B cell (primary cell): ENCODE measurements at regions not wholly inside any gene's neighbourhood (a gene's known extent, or its start where the extent isn't known, plus 50 kb on each side); places are given as distances from the start of the nearest gene placed in this dataset.

Source experiments
- ATAC-seq: fragments of 200-7000 bp; cut with Tn5 transposase; one replicate; pipeline ENCODE4 v1.10.0; 2021; ENCODE audit warnings: low read depth, mild to moderate bottlenecking, moderate number of reproducible peaks, moderate library complexity
- CTCF ChIA-PET: fragments of 350-600 bp; sonication (Branson Sonifier 250); formaldehyde crosslinking; loops from one replicate; lab custom pipeline; 2021; ENCODE audit warnings: antibody characterized with exemption, inconsistent platforms; lab: Charles Lee
- POLR2A ChIA-PET: fragments of 350-600 bp; sonication (Branson Sonifier 250); formaldehyde crosslinking; loops from one replicate; lab custom pipeline; 2021; ENCODE audit warnings: antibody characterized with exemption; lab: Charles Lee
- DNase-seq: peaks from one replicate; pipeline ENCODE4 v3.0.0; 2013
- H2AFZ ChIP-seq: 2 replicates; pipeline ENCODE4 v1.6.1; 2012; ENCODE audit warnings: mild to moderate bottlenecking, low read depth, low read length; ENCODE audit not compliant: insufficient read depth, poor library complexity, severe bottlenecking
- H3K27ac ChIP-seq, 2 donors: 1 replicate in 1 of 2; 2 replicates in 1 of 2; pipeline ENCODE4 v1.5.1; 2012 to 2013; ENCODE audit warnings: low read length in 2 of 2, mild to moderate bottlenecking in 2 of 2, moderate library complexity in 1 of 2
- H3K27me3 ChIP-seq, 4 experiments: fragments of 200-600 bp in 1 of 4; sonication (generic) in 1 of 4; replicated peaks in 1 of 4; 1 replicate in 2 of 4; 2 replicates in 2 of 4; pipeline versions ENCODE4 v1.6.1 to v1.7.0; 2013 to 2016; ENCODE audit warnings: low read length in 3 of 4, mild to moderate bottlenecking in 2 of 4, mixed read lengths in 1 of 4, moderate library complexity in 1 of 4; ENCODE audit not compliant: insufficient read depth in 4 of 4, control insufficient read depth in 3 of 4; ENCODE audit errors: control extremely low read depth in 1 of 4
- H3K36me3 ChIP-seq, 2 experiments: replicated peaks in 1 of 2; 1 replicate in 1 of 2; 2 replicates in 1 of 2; pipeline versions ENCODE4 v1.6.1 to v1.7.1; 2013; ENCODE audit warnings: low read length in 1 of 2; ENCODE audit not compliant: insufficient read depth in 2 of 2, control insufficient read depth in 1 of 2; ENCODE audit errors: control extremely low read depth in 1 of 2, extremely low read depth in 1 of 2
- H3K4me1 ChIP-seq, 2 donors: fragments of 200-600 bp in 1 of 2; sonication (generic) in 1 of 2; 1 replicate in 1 of 2; 2 replicates in 1 of 2; pipeline versions ENCODE4 v1.5.1 to v1.6.1; 2013 to 2017; ENCODE audit warnings: low read length in 2 of 2; ENCODE audit not compliant: control insufficient read depth in 2 of 2, insufficient read depth in 2 of 2
- H3K4me2 ChIP-seq: replicated peaks from 2 replicates; pipeline ENCODE3; 2012; ENCODE audit warnings: mild to moderate bottlenecking, low read depth, low read length; ENCODE audit not compliant: poor library complexity, severe bottlenecking
- H3K4me3 ChIP-seq, 5 experiments: fragments of 200-600 bp in 1 of 5; sonication (generic) in 1 of 5; 1 replicate in 3 of 5; 2 replicates in 2 of 5; pipeline versions ENCODE4 v1.5.1 to v1.7.0; 2011 to 2016; ENCODE audit warnings: low read length in 4 of 5, mild to moderate bottlenecking in 4 of 5, low read depth in 2 of 5, control low read depth in 1 of 5, moderate library complexity in 1 of 5; ENCODE audit not compliant: insufficient read depth in 1 of 5; ENCODE audit errors: control extremely low read depth in 1 of 5, extremely low read depth in 1 of 5
- H3K79me2 ChIP-seq: fragments of 200-600 bp; sonication (generic); one replicate; pipeline ENCODE4 v1.6.0; 2016; ENCODE audit warnings: low read length; ENCODE audit not compliant: control insufficient read depth, insufficient read depth
- H3K9ac ChIP-seq: fragments of 200-600 bp; sonication (generic); 2 replicates; pipeline ENCODE4 v1.6.1; 2017; ENCODE audit warnings: mild to moderate bottlenecking, low read length, moderate library complexity
- H3K9me3 ChIP-seq, 3 donors: one replicate each; pipeline versions ENCODE4 v1.6.1 to v1.7.1; 2013; ENCODE audit warnings: low read length in 2 of 3; ENCODE audit not compliant: control insufficient read depth in 2 of 3, insufficient read depth in 1 of 3; ENCODE audit errors: control extremely low read depth in 1 of 3
- H4K20me1 ChIP-seq: 2 replicates; pipeline ENCODE4 v1.6.0; 2012; ENCODE audit warnings: mild to moderate bottlenecking, low read length; ENCODE audit not compliant: insufficient read depth, control insufficient read depth, poor library complexity, severe bottlenecking
- H3K27ac Mint-ChIP-seq: one replicate; pipeline ENCODE4 v1.8.0; 2021; ENCODE audit warnings: mixed read lengths
- H3K27me3 Mint-ChIP-seq: one replicate; pipeline ENCODE4 v1.8.0; 2021; ENCODE audit warnings: mixed read lengths
- H3K4me1 Mint-ChIP-seq: one replicate; pipeline ENCODE4 v1.8.0; 2021; ENCODE audit warnings: mixed read lengths
- H3K4me3 Mint-ChIP-seq: one replicate; pipeline ENCODE4 v1.8.0; 2021; ENCODE audit warnings: mixed read lengths
- H3K9me3 Mint-ChIP-seq: one replicate; pipeline ENCODE4 v1.8.0; 2022; ENCODE audit warnings: mixed read lengths; ENCODE audit not compliant: insufficient read depth
- EZH2 ChIP-seq: IDR thresholded peaks from 2 replicates; pipeline ENCODE4 v1.6.1; 2012; ENCODE audit warnings: borderline replicate concordance, low read depth, mild to moderate bottlenecking, moderate library complexity, low read length; ENCODE audit not compliant: insufficient read depth, poor library complexity, severe bottlenecking
- WGBS: methylation state at CpG from one replicate; pipeline ENCODE4 v1.1.5; 2013; ENCODE audit warnings: missing lambda C conversion rate; ENCODE audit not compliant: insufficient coverage; 5-methylcytosine and 5-hydroxymethylcytosine counted together
- intact Hi-C: fragments of 100-400 bp; cut with micrococcal nuclease; formaldehyde crosslinking; loops from one replicate; pipeline ENCODE4 v1.10.0; 2022
- TF ChIP-seq, protein P1 (sequence below): fragments of 200-600 bp; IDR thresholded peaks from one replicate; pipeline ENCODE4 v1.8.0; 2022; ENCODE audit warnings: antibody characterized with exemption, mild to moderate bottlenecking

DNA sequence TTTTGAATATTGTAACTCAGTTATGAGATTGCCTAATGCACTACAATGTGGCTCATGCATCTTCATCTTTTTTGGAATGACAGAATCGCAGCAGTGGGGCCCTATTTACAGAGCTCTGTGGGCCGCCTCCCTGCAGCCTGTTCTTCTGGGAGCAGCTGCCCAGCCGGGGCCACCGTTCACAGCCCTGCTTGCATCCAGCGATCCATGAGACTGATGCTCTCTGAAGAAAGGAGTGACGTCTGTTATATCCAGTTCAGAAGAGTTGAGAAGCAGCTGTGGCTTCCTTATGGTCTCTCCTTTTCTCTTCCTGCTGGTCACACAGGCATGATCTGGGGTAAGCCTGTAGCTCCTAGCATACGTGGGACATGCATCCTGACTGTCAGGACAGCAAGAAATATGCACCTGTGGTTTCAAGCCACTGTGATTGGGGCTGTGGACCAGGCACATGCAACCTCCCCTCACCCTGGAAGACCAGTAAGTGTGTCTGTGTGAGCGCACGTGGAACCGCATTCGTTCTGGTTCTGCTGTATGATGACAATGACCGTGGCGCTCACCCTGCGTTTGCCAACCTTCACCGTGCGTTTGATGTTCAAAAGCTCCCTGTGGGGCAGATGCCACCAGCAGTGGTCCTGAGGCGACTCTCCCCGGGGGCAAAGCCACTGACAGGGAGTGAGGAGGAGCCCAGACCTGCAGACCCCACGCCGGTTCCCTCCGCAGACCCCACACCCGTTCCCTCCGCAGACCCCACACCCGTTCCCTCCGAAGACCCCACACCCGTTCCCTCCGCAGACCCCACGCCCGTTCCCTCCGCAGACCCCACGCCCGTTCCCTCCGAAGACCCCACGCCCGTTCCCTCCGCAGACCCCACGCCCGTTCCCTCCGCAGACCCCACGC, 189.8 kb downstream of the TMEM18 start:
- 90% methylated on average over 23 of the region's 40 CpGs for WGBS
- H3K27ac Mint-ChIP-seq, result no peak overlapping the region
- H3K4me3 ChIP-seq, result no peak overlapping the region
- no peak overlapping the region for H2AFZ ChIP-seq
- H3K4me1 ChIP-seq, result no peaks in the 10 kb centered on the region
- POLR2A ChIA-PET, result no interaction called here
- no peaks in the 10 kb centered on the region for H3K79me2 ChIP-seq
- no peak overlapping the region for H3K4me2 ChIP-seq
- DNase-seq (no peak), ATAC-seq (no peak)
- H3K27me3 Mint-ChIP-seq, result no peaks in the 10 kb centered on the region
- TF ChIP-seq EZH2, result no peak
- H3K36me3 ChIP-seq, result no peaks in the 10 kb centered on the region
- no peak overlapping the region for H3K9ac ChIP-seq
- no peaks in the 10 kb centered on the region for H3K9me3 ChIP-seq
- H3K27ac ChIP-seq, result no peak overlapping the region
- H3K27me3 ChIP-seq, result no peaks in the 10 kb centered on the region
- H3K4me3 Mint-ChIP-seq, result no peak overlapping the region
- H4K20me1 ChIP-seq, result no peaks in the 10 kb centered on the region
- intact Hi-C loops, result no loop called here
- H3K9me3 Mint-ChIP-seq, result no peaks in the 10 kb centered on the region
- no peaks in the 10 kb centered on the region for H3K4me1 Mint-ChIP-seq
- CTCF ChIA-PET, result no interaction called here

DNA sequence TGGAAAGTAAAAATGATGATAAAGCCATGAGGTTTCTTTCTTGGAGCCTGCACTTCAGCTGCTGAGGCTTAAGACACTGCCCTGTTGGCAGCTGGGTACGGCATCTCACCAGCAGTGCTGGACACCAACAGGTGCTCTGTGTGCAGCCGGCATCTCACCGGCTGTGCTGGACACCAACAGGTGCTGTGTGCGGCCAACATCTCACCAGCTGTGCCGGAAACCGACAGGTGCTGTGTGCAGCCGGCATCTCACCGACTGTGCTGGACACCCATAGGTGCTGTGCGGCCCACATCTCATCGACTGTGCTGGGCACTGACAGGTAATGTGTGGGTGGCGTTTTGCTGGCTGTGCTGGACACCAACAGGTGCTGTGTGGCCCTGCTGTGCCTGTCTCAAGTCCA, 190.8 kb downstream of the TMEM18 start:
- Mint-ChIP-seq H3K4me3 (no peak overlapping the region), H3K27me3 (no peaks in the 10 kb centered on the region), H3K27ac (no peak overlapping the region), H3K9me3 (no peaks in the 10 kb centered on the region), H3K4me1 (no peaks in the 10 kb centered on the region)
- H3K36me3 ChIP-seq, result no peaks in the 10 kb centered on the region
- H3K4me3 ChIP-seq, result no peak overlapping the region
- no peaks in the 10 kb centered on the region for H3K27me3 ChIP-seq
- H3K9me3 ChIP-seq, result no peaks in the 10 kb centered on the region
- no peak overlapping the region for H3K4me2 ChIP-seq
- 94% methylated on average over 11 of the region's 11 CpGs for WGBS
- no peak overlapping the region for H3K9ac ChIP-seq
- H3K79me2 ChIP-seq, result no peaks in the 10 kb centered on the region
- ChIA-PET POLR2A (no interaction called here), CTCF (no interaction called here)
- no peak for ATAC-seq
- no peaks in the 10 kb centered on the region for H4K20me1 ChIP-seq
- H3K27ac ChIP-seq, result no peak overlapping the region
- TF ChIP-seq, protein P1, sequence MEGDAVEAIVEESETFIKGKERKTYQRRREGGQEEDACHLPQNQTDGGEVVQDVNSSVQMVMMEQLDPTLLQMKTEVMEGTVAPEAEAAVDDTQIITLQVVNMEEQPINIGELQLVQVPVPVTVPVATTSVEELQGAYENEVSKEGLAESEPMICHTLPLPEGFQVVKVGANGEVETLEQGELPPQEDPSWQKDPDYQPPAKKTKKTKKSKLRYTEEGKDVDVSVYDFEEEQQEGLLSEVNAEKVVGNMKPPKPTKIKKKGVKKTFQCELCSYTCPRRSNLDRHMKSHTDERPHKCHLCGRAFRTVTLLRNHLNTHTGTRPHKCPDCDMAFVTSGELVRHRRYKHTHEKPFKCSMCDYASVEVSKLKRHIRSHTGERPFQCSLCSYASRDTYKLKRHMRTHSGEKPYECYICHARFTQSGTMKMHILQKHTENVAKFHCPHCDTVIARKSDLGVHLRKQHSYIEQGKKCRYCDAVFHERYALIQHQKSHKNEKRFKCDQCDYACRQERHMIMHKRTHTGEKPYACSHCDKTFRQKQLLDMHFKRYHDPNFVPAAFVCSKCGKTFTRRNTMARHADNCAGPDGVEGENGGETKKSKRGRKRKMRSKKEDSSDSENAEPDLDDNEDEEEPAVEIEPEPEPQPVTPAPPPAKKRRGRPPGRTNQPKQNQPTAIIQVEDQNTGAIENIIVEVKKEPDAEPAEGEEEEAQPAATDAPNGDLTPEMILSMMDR, result no peak
- TF ChIP-seq EZH2, result no peak
- intact Hi-C loops, result no loop called here
- no peak for DNase-seq
- H2AFZ ChIP-seq, result no peak overlapping the region
- H3K4me1 ChIP-seq, result no peaks in the 10 kb centered on the region
